WTC11 (cell line): ENCODE measurements at regions not wholly inside any gene's neighbourhood (a gene's known extent, or its start where the extent isn't known, plus 50 kb on each side); places are given as distances from the start of the nearest gene placed in this dataset.
A peak's percentile ranks its signal among the peaks of the same experiment; 100 is the strongest.

ENCODE experiments used
- ATAC-seq: fragments of 200-7000 bp; cut with Tn5 transposase; 2 replicates; pipeline ENCODE4 v1.10.0; 2021; ENCODE audit warnings: mild to moderate bottlenecking, moderate library complexity
- CTCF ChIA-PET: fragments of 300-600 bp; sonication (Branson Sonifier 250); formaldehyde crosslinking; loops from one replicate; lab custom pipeline; 2021; ENCODE audit warnings: antibody characterized with exemption; lab: Charles Lee
- POLR2A ChIA-PET: fragments of 350-600 bp; sonication (Branson Sonifier 250); formaldehyde crosslinking; loops from one replicate; lab custom pipeline; 2021; ENCODE audit warnings: antibody characterized with exemption; lab: Charles Lee
- DNase-seq: peaks from one replicate; pipeline ENCODE4 v3.0.0; 2021; ENCODE audit warnings: low spot score
- H3K27ac Mint-ChIP-seq: 2 replicates; pipeline ENCODE4 v1.8.0; 2021; ENCODE audit warnings: mixed read lengths
- H3K27me3 Mint-ChIP-seq: 2 replicates; pipeline ENCODE4 v1.8.0; 2021; ENCODE audit warnings: low read depth, mild to moderate bottlenecking, moderate library complexity, mixed read lengths
- H3K36me3 Mint-ChIP-seq: 2 replicates; pipeline ENCODE4 v1.8.0; 2021; ENCODE audit warnings: mixed read lengths
- H3K4me1 Mint-ChIP-seq: 2 replicates; pipeline ENCODE4 v1.8.0; 2022; ENCODE audit warnings: mixed read lengths
- H3K4me3 Mint-ChIP-seq: 2 replicates; pipeline ENCODE4 v1.8.0; 2021; ENCODE audit warnings: mild to moderate bottlenecking, moderate library complexity, mixed read lengths
- H3K9me3 Mint-ChIP-seq: 2 replicates; pipeline ENCODE4 v1.8.0; 2021; ENCODE audit warnings: mixed read lengths
- ARID4B ChIP-seq: sonication (generic); formaldehyde crosslinking; IDR thresholded peaks from 2 replicates; pipeline ENCODE4 v1.8.0; 2023; ENCODE audit warnings: missing genetic modification reagents, mild to moderate bottlenecking, borderline replicate concordance
- ATF2 ChIP-seq: sonication (generic); formaldehyde crosslinking; IDR thresholded peaks from 2 replicates; pipeline ENCODE4 v1.8.1; 2022; ENCODE audit warnings: low read depth, missing genetic modification reagents, borderline replicate concordance
- CBFB ChIP-seq: sonication (generic); formaldehyde crosslinking; IDR thresholded peaks from 2 replicates; pipeline ENCODE4 v1.8.1; 2022; ENCODE audit warnings: mild to moderate bottlenecking, low read depth, missing genetic modification reagents
- CTCF ChIP-seq: fragments of 200-600 bp; IDR thresholded peaks from 2 replicates; pipeline ENCODE4 v1.8.0; 2022; ENCODE audit warnings: antibody characterized with exemption
- E2F1 ChIP-seq: sonication (generic); formaldehyde crosslinking; IDR thresholded peaks from 2 replicates; pipeline ENCODE4 v1.8.0; 2022; ENCODE audit warnings: mild to moderate bottlenecking, missing genetic modification reagents
- ETV6 ChIP-seq: sonication (generic); formaldehyde crosslinking; IDR thresholded peaks from 2 replicates; pipeline ENCODE4 v1.8.1; 2022; ENCODE audit warnings: mild to moderate bottlenecking, missing genetic modification reagents
- FOXJ3 ChIP-seq: sonication (generic); formaldehyde crosslinking; IDR thresholded peaks from 2 replicates; pipeline ENCODE4 v1.9.0; 2021; ENCODE audit warnings: missing genetic modification reagents, mild to moderate bottlenecking, borderline replicate concordance
- FOXK1 ChIP-seq: sonication (generic); formaldehyde crosslinking; IDR thresholded peaks from 2 replicates; pipeline ENCODE4 v1.8.0; 2022; ENCODE audit warnings: mild to moderate bottlenecking, moderate library complexity, missing genetic modification reagents
- FOXP1 ChIP-seq: sonication (generic); formaldehyde crosslinking; IDR thresholded peaks from 2 replicates; pipeline ENCODE4 v1.8.0; 2022; ENCODE audit warnings: missing genetic modification reagents, mild to moderate bottlenecking, moderate library complexity, borderline replicate concordance
- HMGA2 ChIP-seq: fragments of 250-450 bp; sonication (Bioruptor Pico); IDR thresholded peaks from 2 replicates; pipeline ENCODE4 v1.4.0; 2021; ENCODE audit warnings: mild to moderate bottlenecking, moderate library complexity
- NR2C2 ChIP-seq: sonication (generic); formaldehyde crosslinking; IDR thresholded peaks from 2 replicates; pipeline ENCODE4 v1.8.0; 2022; ENCODE audit warnings: mild to moderate bottlenecking, missing genetic modification reagents
- SMAD3 ChIP-seq: sonication (generic); formaldehyde crosslinking; IDR thresholded peaks from 2 replicates; pipeline ENCODE4 v1.8.0; 2022; ENCODE audit warnings: missing genetic modification reagents, mild to moderate bottlenecking, borderline replicate concordance
- ZNF416 ChIP-seq: fragments of 250-450 bp; sonication (Bioruptor Pico); IDR thresholded peaks from 2 replicates; pipeline ENCODE4 v1.9.0; 2021; ENCODE audit warnings: mild to moderate bottlenecking, inconsistent platforms
- ZNF512 ChIP-seq: sonication (generic); formaldehyde crosslinking; IDR thresholded peaks from 2 replicates; pipeline ENCODE4 v1.8.1; 2022; ENCODE audit warnings: missing genetic modification reagents, borderline replicate concordance

- peak; percentile 92 for ATAC-seq
- H3K27ac Mint-ChIP-seq = no peak overlapping the region; the same call in 1 of the 2 replicates
- TF ChIP-seq E2F1 (CRISPR knock-in tag) (no peak), ARID4B (no peak)
- TF ChIP-seq, all 79 proteins: peak for 0
- ChIA-PET CTCF (no interaction called here), POLR2A (no interaction called here)
- Mint-ChIP-seq H3K4me1 (peaks cover 6% of the 10 kb centered on the region), H3K9me3 (no peaks in the 10 kb centered on the region), H3K4me3 (no peak overlapping the region), H3K27me3 (no peaks in the 10 kb centered on the region), H3K36me3 (no peaks in the 10 kb centered on the region)
- no peak for DNase-seq
Observed at GRCh38 chr1:218783916-218784315, 389.8 kb upstream of the LYPLAL1 start.

- no peak overlapping the region for H3K27ac Mint-ChIP-seq
- no peak for ATAC-seq
- POLR2A ChIA-PET = no interaction called here
Observed at GRCh38 chr1:218785928-218786327, 387.8 kb upstream of the LYPLAL1 start.

GRCh38 chr1:218787826-218788225 is 385.9 kb upstream of the LYPLAL1 start:
- Mint-ChIP-seq H3K4me1 (peaks cover 6% of the 10 kb centered on the region), H3K36me3 (no peaks in the 10 kb centered on the region), H3K4me3 (no peak overlapping the region), H3K9me3 (peaks cover 10% of the 10 kb centered on the region), H3K27ac (no peak overlapping the region), H3K27me3 (no peaks in the 10 kb centered on the region)
- POLR2A ChIA-PET = no interaction called here
- DNase-seq = no peak
- ATAC-seq = no peak
- CTCF ChIA-PET = no interaction called here
- no peak for TF ChIP-seq ETV6 (CRISPR knock-in tag)
- TF ChIP-seq CTCF = no peak
- no peak for TF ChIP-seq SMAD3 (CRISPR knock-in tag)
- TF ChIP-seq FOXK1 (CRISPR knock-in tag) = no peak
- TF ChIP-seq NR2C2 = no peak
- TF ChIP-seq FOXP1 (CRISPR knock-in tag) = no peak
- no peak for TF ChIP-seq ARID4B
- TF ChIP-seq CBFB (CRISPR knock-in tag) = no peak
- no peak for TF ChIP-seq FOXJ3 (CRISPR knock-in tag)
- TF ChIP-seq ZNF416 (CRISPR knock-in tag) = no peak

More at GRCh38 chr1:218785928-218786327, 387.8 kb upstream of the LYPLAL1 start:
- Mint-ChIP-seq H3K27me3 (no peaks in the 10 kb centered on the region), H3K4me1 (peaks cover 6% of the 10 kb centered on the region)
- TF ChIP-seq ATF2 (CRISPR knock-in tag) (no peak), ZNF512 (CRISPR knock-in tag) (no peak), HMGA2 (CRISPR knock-in tag) (no peak), CBFB (CRISPR knock-in tag) (no peak)
- TF ChIP-seq, all 79 proteins: peak for 0
- no peak for DNase-seq
- Mint-ChIP-seq H3K36me3 (no peaks in the 10 kb centered on the region), H3K4me3 (no peak overlapping the region), H3K9me3 (peaks cover 7% of the 10 kb centered on the region)
- CTCF ChIA-PET = no interaction called here
